PFSK-1 (cell line): ENCODE measurements at regions not wholly inside any gene's neighbourhood (a gene's known extent, or its start where the extent isn't known, plus 50 kb on each side); places are given as distances from the start of the nearest gene placed in this dataset.

Experiments used
- FOXP2 ChIP-seq: optimal IDR thresholded peaks from 2 replicates; pipeline ENCODE3; 2011; ENCODE audit warnings: borderline replicate concordance, control low read depth, inconsistent platforms; ENCODE audit not compliant: insufficient read depth; ENCODE audit errors: extremely low read length, extremely low read depth
- POLR2AphosphoS5 ChIP-seq: IDR thresholded peaks from 2 replicates; pipeline ENCODE4 v1.6.1; 2012; ENCODE audit warnings: low read depth, mild to moderate bottlenecking, control low read depth, low read length, moderate library complexity
- REST ChIP-seq, 2 experiments: IDR thresholded peaks; 2 replicates each; pipeline versions ENCODE4 v1.6.1 to v1.8.0; 2011 to 2012; ENCODE audit warnings: low read depth in 2 of 2, low read length in 2 of 2, control low read depth in 1 of 2, inconsistent platforms in 1 of 2, mild to moderate bottlenecking in 1 of 2, moderate library complexity in 1 of 2; ENCODE audit not compliant: insufficient read depth in 1 of 2
- SIN3A ChIP-seq: IDR thresholded peaks from 2 replicates; pipeline ENCODE4 v1.6.1; 2012; ENCODE audit warnings: mild to moderate bottlenecking, low read length, moderate library complexity, borderline replicate concordance; ENCODE audit not compliant: insufficient read depth
- TAF1 ChIP-seq: IDR thresholded peaks from 2 replicates; pipeline ENCODE4 v1.6.1; 2012; ENCODE audit warnings: low read length, control low read depth, borderline replicate concordance; ENCODE audit not compliant: insufficient read depth

GRCh38 chr5:117379521-117379920 lies 804.9 kb upstream of the SEMA6A start:
- no peak for TF ChIP-seq SIN3A
- no peak for TF ChIP-seq FOXP2
- TF ChIP-seq REST (IDR thresholded peaks at IDR 0.05; ENCODE audit: insufficient read depth in 1 of 2, low read depth in 2 of 2, low read length in 2 of 2): no peak
- no peak for TF ChIP-seq POLR2AphosphoS5
- TF ChIP-seq TAF1: no peak

GRCh38 chr5:117376748-117377147 lies 802.1 kb upstream of the SEMA6A start:
- TF ChIP-seq REST (IDR thresholded peaks at IDR 0.05; ENCODE audit: insufficient read depth in 1 of 2, low read depth in 2 of 2, low read length in 2 of 2) (no peak), TAF1 (no peak), SIN3A (no peak), POLR2AphosphoS5 (no peak), FOXP2 (no peak)

GRCh38 chr5:117359895-117360294 lies 785.3 kb upstream of the SEMA6A start:
- TF ChIP-seq FOXP2 (no peak), TAF1 (no peak), REST (IDR thresholded peaks at IDR 0.05; ENCODE audit: insufficient read depth in 1 of 2, low read depth in 2 of 2, low read length in 2 of 2) (no peak), POLR2AphosphoS5 (no peak), SIN3A (no peak)

- TF ChIP-seq REST (IDR thresholded peaks at IDR 0.05; ENCODE audit: insufficient read depth in 1 of 2, low read depth in 2 of 2, low read length in 2 of 2): no peak
- TF ChIP-seq FOXP2: no peak
- TF ChIP-seq TAF1: no peak
- TF ChIP-seq POLR2AphosphoS5: no peak
- TF ChIP-seq SIN3A: no peak
These were observed 783.3 kb upstream of the SEMA6A start for GRCh38 chr5:117357886-117358285.

- TF ChIP-seq REST (IDR thresholded peaks at IDR 0.05; ENCODE audit: insufficient read depth in 1 of 2, low read depth in 2 of 2, low read length in 2 of 2) (no peak), FOXP2 (no peak), SIN3A (no peak), TAF1 (no peak), POLR2AphosphoS5 (no peak)
These were observed 772.7 kb upstream of the SEMA6A start for GRCh38 chr5:117347280-117347679.
